GM21526 (cell line): ENCODE measurements at regions not wholly inside any gene's neighbourhood (a gene's known extent, or its start where the extent isn't known, plus 50 kb on each side); places are given as distances from the start of the nearest gene placed in this dataset.

Experiments used
- ATAC-seq: cut with Tn5 transposase; IDR thresholded peaks from one replicate; pipeline ENCODE4 v1.9.1; 2021; ENCODE audit warnings: moderate library complexity; ENCODE audit not compliant: unreplicated experiment, low FRiP score

DNA sequence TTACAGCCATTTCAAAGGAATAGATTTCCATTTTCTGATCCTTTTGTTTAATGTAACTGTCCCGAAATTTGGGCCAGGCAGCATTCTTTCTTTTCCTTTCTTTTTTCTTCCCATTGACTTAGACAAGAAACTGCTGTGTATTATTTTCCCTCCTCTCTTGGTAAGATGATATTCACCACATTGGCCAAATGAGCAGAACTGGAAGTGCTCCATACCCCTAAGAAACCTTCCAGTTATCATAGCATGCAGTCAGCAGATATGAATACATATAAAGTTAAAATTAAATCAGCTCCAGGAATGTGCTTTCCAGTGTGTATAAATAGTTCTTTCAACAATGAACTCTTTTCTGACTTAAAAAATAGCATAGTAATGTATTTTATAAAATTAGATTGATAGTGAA is 168.5 kb upstream of the GAS1 start:
- no peak for ATAC-seq

GRCh38 chr9:87116492-87116891 is 169.2 kb upstream of the GAS1 start:
- ATAC-seq: no peak

- no peak for ATAC-seq
Measured at GRCh38 chr9:87118594-87118993, 171.3 kb upstream of the GAS1 start.

DNA sequence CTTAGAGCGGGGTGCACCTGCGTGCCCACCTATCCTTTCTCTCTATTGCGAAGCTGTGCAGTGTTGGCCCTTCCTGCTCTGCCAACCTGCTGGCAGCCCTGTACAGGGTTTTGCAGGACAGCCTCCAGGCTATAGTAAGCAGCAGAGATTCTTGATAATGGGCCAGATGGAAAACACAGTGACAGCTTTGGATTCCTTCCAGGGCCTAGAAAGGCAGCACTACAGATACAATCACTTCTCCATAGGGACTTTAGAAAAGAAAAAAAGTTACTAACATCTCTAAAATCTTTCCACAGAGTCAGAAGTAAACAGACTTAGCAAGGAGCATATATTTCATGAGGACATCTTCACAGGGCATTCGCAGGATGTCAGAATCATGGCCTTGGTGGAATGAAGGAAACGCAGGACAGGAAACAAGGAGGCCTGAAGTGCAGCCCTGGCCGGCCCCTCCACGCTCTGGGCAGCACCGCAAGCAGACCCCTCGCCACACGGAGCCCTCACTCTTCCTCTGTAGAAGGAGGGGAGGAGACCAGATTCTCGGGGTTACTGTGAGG is 172.1 kb upstream of the GAS1 start:
- ATAC-seq: no peak

- ATAC-seq: no peak
Measured at GRCh38 chr9:87120610-87121009, 173.3 kb upstream of the GAS1 start.

DNA sequence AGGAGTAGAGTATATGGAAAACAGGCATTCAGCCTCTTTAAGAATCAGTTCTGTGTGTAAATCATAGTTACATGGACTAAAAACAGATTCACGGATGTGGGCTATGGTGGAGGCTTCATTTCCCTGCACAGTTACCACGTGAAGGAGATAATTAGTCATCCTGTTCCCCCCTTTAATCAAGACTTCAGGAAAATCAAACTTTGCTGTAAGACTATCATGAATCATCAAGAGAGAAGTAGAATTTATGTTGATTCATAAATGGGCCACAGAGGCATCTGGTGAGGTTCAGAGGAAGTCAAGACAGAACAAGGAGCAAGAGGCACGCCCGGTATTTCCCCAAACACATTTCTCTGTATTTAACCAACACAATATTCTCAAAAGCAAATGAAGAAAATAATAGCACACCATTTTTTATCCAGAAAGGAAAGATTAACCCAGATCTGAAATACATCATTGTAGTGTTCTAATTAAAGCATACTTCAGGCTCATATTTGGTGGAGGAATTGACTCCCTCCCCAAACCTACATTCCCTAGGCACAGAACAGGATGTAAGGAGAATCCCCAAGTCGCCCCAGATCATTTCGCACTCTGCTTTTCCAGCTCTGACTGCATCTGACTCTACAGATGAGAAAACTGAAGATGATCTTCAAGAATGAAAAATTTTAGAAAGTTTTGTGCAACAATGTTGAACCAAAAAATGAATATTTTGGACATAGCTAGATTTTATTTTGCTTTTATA is 175.8 kb upstream of the GAS1 start:
- ATAC-seq: no peak

- ATAC-seq: no peak
Measured at GRCh38 chr9:87123830-87124229, 176.5 kb upstream of the GAS1 start.

- ATAC-seq: no peak
Measured at GRCh38 chr9:87125819-87126218, 178.5 kb upstream of the GAS1 start.

DNA sequence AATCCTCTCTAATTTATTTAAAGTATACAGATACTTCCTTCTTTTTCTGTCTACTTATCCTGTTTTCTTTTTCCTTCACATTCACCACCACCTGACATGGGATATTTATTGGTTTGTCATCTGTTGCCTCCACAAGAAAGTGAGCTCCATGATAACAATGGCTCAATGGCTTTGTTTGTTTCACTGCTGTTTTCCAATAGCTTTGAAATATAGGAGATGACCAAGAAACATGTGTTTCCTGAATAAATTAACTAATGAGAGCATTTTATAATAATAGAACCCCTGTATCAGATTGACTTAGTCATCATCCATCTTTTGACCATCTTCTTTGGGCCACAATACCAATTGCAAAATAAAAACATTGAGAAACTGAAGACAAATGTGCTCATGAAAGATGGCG is 180.2 kb upstream of the GAS1 start:
- ATAC-seq: no peak

DNA sequence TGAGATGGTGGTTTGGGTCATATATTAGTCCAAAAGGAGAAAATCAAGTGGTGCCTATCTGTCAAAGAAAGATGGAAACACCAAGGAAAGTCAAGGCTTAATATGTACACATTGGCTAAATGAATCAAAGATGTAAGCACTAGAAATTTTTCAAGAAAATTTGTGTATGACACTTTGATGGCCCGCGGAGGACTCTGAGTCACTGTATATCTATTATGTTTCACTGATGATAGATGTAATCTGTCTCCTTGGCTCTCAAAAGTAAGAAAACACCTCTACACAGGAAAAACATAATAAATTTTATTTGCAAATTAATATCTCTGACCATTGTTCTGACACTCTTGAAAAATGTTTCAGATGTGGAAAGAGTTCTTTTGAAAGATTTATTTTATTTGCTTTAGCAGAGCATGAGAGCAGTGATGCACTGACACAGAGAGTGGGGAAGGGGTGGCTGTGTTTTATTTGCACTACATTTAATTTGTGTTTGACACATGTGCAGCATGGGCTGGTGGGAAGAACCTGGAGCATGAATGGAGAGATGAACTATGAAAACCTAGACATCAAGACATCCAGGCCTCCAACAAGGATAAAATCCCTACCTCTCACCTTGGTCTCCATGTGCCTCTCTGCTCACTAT is 180.8 kb upstream of the GAS1 start:
- no peak for ATAC-seq

GRCh38 chr9:87128844-87129493 is 181.7 kb upstream of the GAS1 start:
- ATAC-seq: no peak

DNA sequence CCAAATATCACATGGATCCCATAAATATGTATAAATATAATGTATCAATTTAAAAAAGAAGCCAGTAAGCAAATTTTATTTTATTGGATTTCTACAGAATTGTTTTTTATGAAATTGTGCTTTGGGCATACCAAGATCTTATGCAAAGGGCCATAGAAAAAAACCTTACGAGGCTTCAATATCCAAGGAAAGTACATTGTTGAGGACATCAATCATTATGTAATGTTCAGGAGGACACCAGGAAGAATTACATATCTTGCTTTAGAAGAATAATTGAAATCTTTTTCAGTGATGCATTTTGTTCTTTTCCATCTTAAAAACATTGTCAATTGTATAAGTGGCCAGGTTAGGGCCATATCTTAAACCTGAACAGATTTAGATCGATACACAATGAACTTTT is 187.8 kb upstream of the GAS1 start:
- ATAC-seq: no peak

- no peak for ATAC-seq
Measured at GRCh38 chr9:87137718-87138117, 190.4 kb upstream of the GAS1 start.

GRCh38 chr9:87138128-87139040 is 191.1 kb upstream of the GAS1 start:
- no peak for ATAC-seq

- no peak for ATAC-seq
Measured at GRCh38 chr9:87139099-87139730, 191.9 kb upstream of the GAS1 start.

DNA sequence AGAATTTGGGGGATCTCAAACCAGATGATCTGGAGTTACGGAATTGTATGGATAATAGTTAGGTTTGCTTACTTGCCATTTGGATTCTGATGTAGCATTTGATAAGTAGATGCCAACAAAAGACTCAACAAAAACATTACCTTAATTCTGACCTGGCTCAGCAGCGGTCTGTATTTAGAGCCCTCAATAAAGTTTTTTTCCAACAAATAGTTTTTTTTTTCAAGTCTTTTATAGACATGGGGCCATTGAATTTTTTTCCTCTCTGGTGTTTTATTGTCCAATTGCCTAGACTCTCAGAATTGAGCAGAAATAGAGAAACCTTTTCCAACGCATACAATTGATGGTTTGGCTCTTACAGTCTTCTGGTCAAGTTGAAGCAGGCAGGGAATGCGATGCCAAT is 192.8 kb upstream of the GAS1 start:
- no peak for ATAC-seq

GRCh38 chr9:87140605-87141109 is 193.4 kb upstream of the GAS1 start:
- ATAC-seq: no peak

- ATAC-seq: no peak
Measured at GRCh38 chr9:87141124-87141523, 193.8 kb upstream of the GAS1 start.

DNA sequence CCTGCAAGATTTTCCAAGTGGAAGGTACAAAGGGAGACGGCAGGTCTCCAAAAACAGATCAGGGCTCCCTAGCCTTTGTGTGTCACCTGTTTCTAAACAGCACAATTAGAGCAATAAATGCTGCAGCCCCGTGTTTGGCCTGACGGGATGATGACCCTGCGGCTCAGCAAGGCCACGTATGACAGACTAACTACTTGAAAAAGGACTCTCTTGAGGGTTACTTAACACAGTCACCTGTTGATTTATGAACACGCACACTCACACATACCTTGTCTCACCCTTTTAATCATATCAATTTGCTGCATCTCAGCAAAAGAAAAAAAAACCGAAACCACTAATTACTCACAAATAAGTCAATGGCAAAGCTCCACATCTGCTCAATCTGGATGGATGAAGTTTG is 199.6 kb upstream of the GAS1 start:
- no peak for ATAC-seq

- no peak for ATAC-seq
Measured at GRCh38 chr9:87147839-87148238, 200.5 kb upstream of the GAS1 start.
